Activated naive CD4-positive, alpha-beta T cell treated with anti-CD3 and anti-CD28 coated beads, Interleukin-2, amount 10 ng/mL, durations not matched to agents 7 days and 5 days (primary cell): ENCODE measurements at regions not wholly inside any gene's neighbourhood (a gene's known extent, or its start where the extent isn't known, plus 50 kb on each side); places are given as distances from the start of the nearest gene placed in this dataset.

Experiments used
- CTCF ChIA-PET: fragments of 350-600 bp; sonication (Branson Sonifier 250); formaldehyde crosslinking; loops from one replicate; lab custom pipeline; 2021; ENCODE audit warnings: antibody characterized with exemption; lab: Charles Lee
- DNase-seq: peaks from one replicate; pipeline ENCODE4 v3.0.0-alpha.2; 2020
- H3K27ac Mint-ChIP-seq: one replicate; pipeline ENCODE4 v1.8.0; 2021; ENCODE audit warnings: mild to moderate bottlenecking, moderate library complexity, mixed read lengths
- H3K27me3 Mint-ChIP-seq: one replicate; pipeline ENCODE4 v1.8.0; 2021; ENCODE audit warnings: mild to moderate bottlenecking, mixed read lengths
- H3K36me3 Mint-ChIP-seq: one replicate; pipeline ENCODE4 v1.8.0; 2021; ENCODE audit warnings: mixed read lengths
- H3K4me1 Mint-ChIP-seq: one replicate; pipeline ENCODE4 v1.8.0; 2021; ENCODE audit warnings: mixed read lengths
- H3K4me3 Mint-ChIP-seq: one replicate; pipeline ENCODE4 v1.8.0; 2021; ENCODE audit warnings: mild to moderate bottlenecking, moderate library complexity, mixed read lengths
- H3K9me3 Mint-ChIP-seq: one replicate; pipeline ENCODE4 v1.8.0; 2021; ENCODE audit warnings: mixed read lengths

- no peaks in the 10 kb centered on the region for H3K9me3 Mint-ChIP-seq
- no peaks in the 10 kb centered on the region for H3K27me3 Mint-ChIP-seq
- no peak overlapping the region for H3K4me3 Mint-ChIP-seq
- no peak for DNase-seq
- H3K36me3 Mint-ChIP-seq: no peaks in the 10 kb centered on the region
- H3K4me1 Mint-ChIP-seq: no peaks in the 10 kb centered on the region
- no peak overlapping the region for H3K27ac Mint-ChIP-seq
- CTCF ChIA-PET: no interaction called here
These were observed 208.8 kb downstream of the DHX35 start for GRCh38 chr20:39170896-39171463.

- H3K36me3 Mint-ChIP-seq: no peaks in the 10 kb centered on the region
- H3K27ac Mint-ChIP-seq: no peak overlapping the region
- H3K4me1 Mint-ChIP-seq: no peaks in the 10 kb centered on the region
- no peaks in the 10 kb centered on the region for H3K9me3 Mint-ChIP-seq
- no peak overlapping the region for H3K4me3 Mint-ChIP-seq
- H3K27me3 Mint-ChIP-seq: peaks cover 4% of the 10 kb centered on the region
- no peak for DNase-seq
- CTCF ChIA-PET: no interaction called here
These were observed 203.0 kb downstream of the DHX35 start for GRCh38 chr20:39165099-39165498.

GRCh38 chr20:39164642-39165041 lies 202.5 kb downstream of the DHX35 start:
- Mint-ChIP-seq H3K27me3 (peaks cover 4% of the 10 kb centered on the region), H3K4me3 (no peak overlapping the region), H3K4me1 (no peaks in the 10 kb centered on the region), H3K27ac (no peak overlapping the region), H3K9me3 (no peaks in the 10 kb centered on the region), H3K36me3 (no peaks in the 10 kb centered on the region)
- CTCF ChIA-PET: no interaction called here
- no peak for DNase-seq

- H3K4me1 Mint-ChIP-seq: no peaks in the 10 kb centered on the region
- H3K9me3 Mint-ChIP-seq: no peaks in the 10 kb centered on the region
- no peak overlapping the region for H3K4me3 Mint-ChIP-seq
- CTCF ChIA-PET: no interaction called here
- no peak for DNase-seq
- H3K36me3 Mint-ChIP-seq: no peaks in the 10 kb centered on the region
- H3K27me3 Mint-ChIP-seq: peaks cover 4% of the 10 kb centered on the region
- no peak overlapping the region for H3K27ac Mint-ChIP-seq
These were observed 201.8 kb downstream of the DHX35 start for GRCh38 chr20:39163993-39164392.

- Mint-ChIP-seq H3K4me1 (no peaks in the 10 kb centered on the region), H3K27me3 (peaks cover 19% of the 10 kb centered on the region), H3K4me3 (no peak overlapping the region), H3K27ac (no peak overlapping the region), H3K9me3 (no peaks in the 10 kb centered on the region), H3K36me3 (no peaks in the 10 kb centered on the region)
- CTCF ChIA-PET: no interaction called here
- no peak for DNase-seq
These were observed 199.8 kb downstream of the DHX35 start for GRCh38 chr20:39161900-39162299.

- CTCF ChIA-PET: no interaction called here
- no peaks in the 10 kb centered on the region for H3K36me3 Mint-ChIP-seq
- no peak for DNase-seq
- no peaks in the 10 kb centered on the region for H3K4me1 Mint-ChIP-seq
- no peak overlapping the region for H3K27ac Mint-ChIP-seq
- H3K4me3 Mint-ChIP-seq: no peak overlapping the region
- H3K27me3 Mint-ChIP-seq: peaks cover 33% of the 10 kb centered on the region
- no peaks in the 10 kb centered on the region for H3K9me3 Mint-ChIP-seq
These were observed 193.8 kb downstream of the DHX35 start for GRCh38 chr20:39155971-39156370.

- no peak for DNase-seq
- no peak overlapping the region for H3K27ac Mint-ChIP-seq
- no peak overlapping the region for H3K4me3 Mint-ChIP-seq
- CTCF ChIA-PET: no interaction called here
- peaks cover 22% of the 10 kb centered on the region for H3K27me3 Mint-ChIP-seq
- no peaks in the 10 kb centered on the region for H3K36me3 Mint-ChIP-seq
- no peaks in the 10 kb centered on the region for H3K4me1 Mint-ChIP-seq
- no peaks in the 10 kb centered on the region for H3K9me3 Mint-ChIP-seq
These were observed 190.6 kb downstream of the DHX35 start for GRCh38 chr20:39152742-39153141.

GRCh38 chr20:39152126-39152525 lies 190.0 kb downstream of the DHX35 start:
- Mint-ChIP-seq H3K36me3 (no peaks in the 10 kb centered on the region), H3K27ac (no peak overlapping the region), H3K4me3 (no peak overlapping the region), H3K9me3 (no peaks in the 10 kb centered on the region), H3K4me1 (no peaks in the 10 kb centered on the region), H3K27me3 (peaks cover 16% of the 10 kb centered on the region)
- DNase-seq: no peak
- CTCF ChIA-PET: no interaction called here

- H3K9me3 Mint-ChIP-seq: no peaks in the 10 kb centered on the region
- CTCF ChIA-PET: no interaction called here
- H3K27me3 Mint-ChIP-seq: peaks cover 5% of the 10 kb centered on the region
- no peak overlapping the region for H3K27ac Mint-ChIP-seq
- no peaks in the 10 kb centered on the region for H3K36me3 Mint-ChIP-seq
- H3K4me3 Mint-ChIP-seq: no peak overlapping the region
- H3K4me1 Mint-ChIP-seq: no peaks in the 10 kb centered on the region
- DNase-seq: no peak
These were observed 188.4 kb downstream of the DHX35 start for GRCh38 chr20:39150501-39150900.

- Mint-ChIP-seq H3K4me3 (no peak overlapping the region), H3K27me3 (no peaks in the 10 kb centered on the region), H3K4me1 (no peaks in the 10 kb centered on the region), H3K36me3 (no peaks in the 10 kb centered on the region), H3K9me3 (no peaks in the 10 kb centered on the region), H3K27ac (no peak overlapping the region)
- CTCF ChIA-PET: no interaction called here
- DNase-seq: no peak
These were observed 184.2 kb downstream of the DHX35 start for GRCh38 chr20:39146394-39146793.

- H3K36me3 Mint-ChIP-seq: no peaks in the 10 kb centered on the region
- CTCF ChIA-PET: no interaction called here
- no peaks in the 10 kb centered on the region for H3K27me3 Mint-ChIP-seq
- H3K4me1 Mint-ChIP-seq: no peaks in the 10 kb centered on the region
- no peak overlapping the region for H3K4me3 Mint-ChIP-seq
- no peaks in the 10 kb centered on the region for H3K9me3 Mint-ChIP-seq
- DNase-seq: no peak
- no peak overlapping the region for H3K27ac Mint-ChIP-seq
These were observed 183.8 kb downstream of the DHX35 start for GRCh38 chr20:39145921-39146320.

- H3K4me3 Mint-ChIP-seq: no peak overlapping the region
- no peaks in the 10 kb centered on the region for H3K4me1 Mint-ChIP-seq
- DNase-seq: no peak
- H3K27me3 Mint-ChIP-seq: peaks cover 3% of the 10 kb centered on the region
- no peaks in the 10 kb centered on the region for H3K9me3 Mint-ChIP-seq
- CTCF ChIA-PET: no interaction called here
- no peak overlapping the region for H3K27ac Mint-ChIP-seq
- no peaks in the 10 kb centered on the region for H3K36me3 Mint-ChIP-seq
These were observed 182.6 kb downstream of the DHX35 start for GRCh38 chr20:39144757-39145156.

GRCh38 chr20:39142407-39143096 lies 180.4 kb downstream of the DHX35 start:
- Mint-ChIP-seq H3K36me3 (no peaks in the 10 kb centered on the region), H3K27me3 (peaks cover 4% of the 10 kb centered on the region), H3K27ac (no peak overlapping the region), H3K4me3 (no peak overlapping the region), H3K4me1 (no peaks in the 10 kb centered on the region), H3K9me3 (no peaks in the 10 kb centered on the region)
- CTCF ChIA-PET: no interaction called here
- DNase-seq: no peak

GRCh38 chr20:39137299-39137698 lies 175.2 kb downstream of the DHX35 start:
- H3K27me3 Mint-ChIP-seq: peaks cover 4% of the 10 kb centered on the region
- H3K4me3 Mint-ChIP-seq: no peak overlapping the region
- CTCF ChIA-PET: no interaction called here
- H3K36me3 Mint-ChIP-seq: no peaks in the 10 kb centered on the region
- no peaks in the 10 kb centered on the region for H3K9me3 Mint-ChIP-seq
- H3K4me1 Mint-ChIP-seq: no peaks in the 10 kb centered on the region
- no peak overlapping the region for H3K27ac Mint-ChIP-seq
- DNase-seq: no peak

GRCh38 chr20:39136798-39137197 lies 174.7 kb downstream of the DHX35 start:
- H3K4me1 Mint-ChIP-seq: no peaks in the 10 kb centered on the region
- DNase-seq: no peak
- no peaks in the 10 kb centered on the region for H3K9me3 Mint-ChIP-seq
- no peak overlapping the region for H3K4me3 Mint-ChIP-seq
- peaks cover 4% of the 10 kb centered on the region for H3K27me3 Mint-ChIP-seq
- no peak overlapping the region for H3K27ac Mint-ChIP-seq
- H3K36me3 Mint-ChIP-seq: no peaks in the 10 kb centered on the region
- CTCF ChIA-PET: no interaction called here
